ENCODE measurements at regions not wholly inside any gene's neighbourhood (a gene's known extent, or its start where the extent isn't known, plus 50 kb on each side); places are given as distances from the start of the nearest gene placed in this dataset.

DNA sequence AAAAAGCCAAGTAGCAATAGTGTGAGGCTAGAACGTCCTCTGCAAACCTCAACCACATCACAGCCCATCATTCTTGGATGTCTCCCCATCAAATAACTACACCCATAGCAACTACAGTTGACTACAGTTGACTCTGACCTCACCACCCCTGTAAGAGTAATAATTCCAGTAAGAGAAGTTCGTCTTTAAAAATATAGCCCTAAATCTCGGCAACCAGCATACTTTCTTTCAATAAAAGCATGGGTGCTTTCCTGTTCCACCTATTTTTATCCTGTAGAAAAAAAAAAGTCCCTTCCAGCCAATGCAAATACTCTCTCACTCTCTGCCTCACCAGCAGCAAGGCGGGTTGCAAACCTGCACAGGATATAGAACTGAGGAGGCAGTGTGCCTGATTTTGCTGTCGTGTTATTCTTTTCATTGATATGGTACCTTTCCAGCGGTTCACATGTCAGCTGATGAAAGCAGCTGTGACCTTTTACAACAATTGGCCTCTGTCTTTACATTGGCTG, 187.5 kb upstream of the NFE2L3 start:
- peaks cover 24% of the 10 kb centered on the region for H3K27me3 Mint-ChIP-seq (ENCODE audit: unreplicated experiment)
- H3K27ac Mint-ChIP-seq (ENCODE audit: unreplicated experiment): no peak overlapping the region
- TF ChIP-seq, protein P1, sequence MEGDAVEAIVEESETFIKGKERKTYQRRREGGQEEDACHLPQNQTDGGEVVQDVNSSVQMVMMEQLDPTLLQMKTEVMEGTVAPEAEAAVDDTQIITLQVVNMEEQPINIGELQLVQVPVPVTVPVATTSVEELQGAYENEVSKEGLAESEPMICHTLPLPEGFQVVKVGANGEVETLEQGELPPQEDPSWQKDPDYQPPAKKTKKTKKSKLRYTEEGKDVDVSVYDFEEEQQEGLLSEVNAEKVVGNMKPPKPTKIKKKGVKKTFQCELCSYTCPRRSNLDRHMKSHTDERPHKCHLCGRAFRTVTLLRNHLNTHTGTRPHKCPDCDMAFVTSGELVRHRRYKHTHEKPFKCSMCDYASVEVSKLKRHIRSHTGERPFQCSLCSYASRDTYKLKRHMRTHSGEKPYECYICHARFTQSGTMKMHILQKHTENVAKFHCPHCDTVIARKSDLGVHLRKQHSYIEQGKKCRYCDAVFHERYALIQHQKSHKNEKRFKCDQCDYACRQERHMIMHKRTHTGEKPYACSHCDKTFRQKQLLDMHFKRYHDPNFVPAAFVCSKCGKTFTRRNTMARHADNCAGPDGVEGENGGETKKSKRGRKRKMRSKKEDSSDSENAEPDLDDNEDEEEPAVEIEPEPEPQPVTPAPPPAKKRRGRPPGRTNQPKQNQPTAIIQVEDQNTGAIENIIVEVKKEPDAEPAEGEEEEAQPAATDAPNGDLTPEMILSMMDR (IDR thresholded peaks at IDR 0.05): no peak
- no peak overlapping the region for H3K4me3 Mint-ChIP-seq (ENCODE audit: unreplicated experiment)
- no peak for DNase-seq (ENCODE audit: extremely low spot score, unreplicated experiment)
- no peaks in the 10 kb centered on the region for H3K36me3 Mint-ChIP-seq (ENCODE audit: unreplicated experiment)
- no peaks in the 10 kb centered on the region for H3K4me1 Mint-ChIP-seq (ENCODE audit: unreplicated experiment)
- H3K9me3 Mint-ChIP-seq (ENCODE audit: unreplicated experiment): no peaks in the 10 kb centered on the region

DNA sequence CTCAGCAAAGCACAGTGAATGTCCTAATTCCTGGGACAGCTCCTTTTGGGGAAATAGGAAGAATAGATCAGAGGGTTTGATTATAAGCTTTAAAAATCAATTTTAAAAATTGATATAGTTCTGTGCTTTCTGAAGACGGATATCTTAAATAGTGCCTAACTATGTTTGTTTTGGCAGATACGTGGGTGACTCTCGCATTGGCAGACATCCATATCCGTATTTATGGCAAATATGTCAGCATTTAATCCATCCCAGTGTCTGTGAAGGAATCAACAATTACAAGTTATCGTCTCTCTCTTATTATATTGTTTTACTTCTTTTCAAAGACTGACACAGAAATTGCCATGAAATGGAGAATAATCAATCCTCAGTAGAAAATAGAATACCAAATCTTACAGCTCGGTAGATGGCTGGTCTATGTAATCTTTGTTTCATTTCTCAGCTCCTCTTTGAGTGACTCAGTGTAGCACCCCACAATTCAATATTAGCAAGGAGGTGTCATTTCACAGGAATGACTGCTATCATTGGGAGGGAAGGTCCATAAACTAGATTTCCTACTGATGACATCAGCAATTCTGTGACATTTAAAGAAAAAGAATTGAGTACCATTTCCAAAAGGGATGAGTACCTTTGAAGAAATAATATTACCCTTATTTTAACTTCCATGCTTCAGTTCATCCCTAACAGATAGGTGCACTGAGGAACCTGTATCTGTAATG, 186.4 kb upstream of the NFE2L3 start:
- H3K9me3 Mint-ChIP-seq (ENCODE audit: unreplicated experiment): no peaks in the 10 kb centered on the region
- no peak overlapping the region for H3K27ac Mint-ChIP-seq (ENCODE audit: unreplicated experiment)
- H3K36me3 Mint-ChIP-seq (ENCODE audit: unreplicated experiment): no peaks in the 10 kb centered on the region
- no peaks in the 10 kb centered on the region for H3K4me1 Mint-ChIP-seq (ENCODE audit: unreplicated experiment)
- H3K4me3 Mint-ChIP-seq (ENCODE audit: unreplicated experiment): no peak overlapping the region
- H3K27me3 Mint-ChIP-seq (ENCODE audit: unreplicated experiment): peaks cover 22% of the 10 kb centered on the region
- TF ChIP-seq, protein P1 (IDR thresholded peaks at IDR 0.05): no peak
- no peak for DNase-seq (ENCODE audit: extremely low spot score, unreplicated experiment)

DNA sequence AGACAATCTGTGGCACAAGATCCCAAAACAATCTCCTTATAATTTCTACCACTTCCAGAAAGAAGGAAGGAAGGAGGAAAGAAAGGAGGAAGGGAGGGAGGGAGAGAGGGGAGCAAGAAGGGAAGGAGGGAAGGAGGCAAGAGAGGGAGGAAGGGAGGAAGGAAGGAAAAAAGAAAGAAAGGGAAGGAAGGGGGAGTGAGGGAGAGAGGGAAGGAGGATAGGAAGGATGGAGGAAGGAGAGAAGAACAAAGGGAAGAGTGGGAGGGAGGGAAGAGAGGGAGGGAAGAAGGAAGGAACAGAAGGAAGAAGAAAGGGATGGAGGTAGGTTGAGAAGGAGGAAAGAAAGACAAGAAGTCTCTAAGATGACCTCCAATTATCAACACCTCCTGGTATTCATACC, 185.5 kb upstream of the NFE2L3 start:
- Mint-ChIP-seq H3K4me1 (ENCODE audit: unreplicated experiment) (no peaks in the 10 kb centered on the region), H3K9me3 (ENCODE audit: unreplicated experiment) (no peaks in the 10 kb centered on the region), H3K36me3 (ENCODE audit: unreplicated experiment) (no peaks in the 10 kb centered on the region), H3K27me3 (ENCODE audit: unreplicated experiment) (peaks cover 18% of the 10 kb centered on the region), H3K4me3 (ENCODE audit: unreplicated experiment) (no peak overlapping the region), H3K27ac (ENCODE audit: unreplicated experiment) (no peak overlapping the region)
- TF ChIP-seq, protein P1 (IDR thresholded peaks at IDR 0.05): no peak
- DNase-seq (ENCODE audit: extremely low spot score, unreplicated experiment): no peak

DNA sequence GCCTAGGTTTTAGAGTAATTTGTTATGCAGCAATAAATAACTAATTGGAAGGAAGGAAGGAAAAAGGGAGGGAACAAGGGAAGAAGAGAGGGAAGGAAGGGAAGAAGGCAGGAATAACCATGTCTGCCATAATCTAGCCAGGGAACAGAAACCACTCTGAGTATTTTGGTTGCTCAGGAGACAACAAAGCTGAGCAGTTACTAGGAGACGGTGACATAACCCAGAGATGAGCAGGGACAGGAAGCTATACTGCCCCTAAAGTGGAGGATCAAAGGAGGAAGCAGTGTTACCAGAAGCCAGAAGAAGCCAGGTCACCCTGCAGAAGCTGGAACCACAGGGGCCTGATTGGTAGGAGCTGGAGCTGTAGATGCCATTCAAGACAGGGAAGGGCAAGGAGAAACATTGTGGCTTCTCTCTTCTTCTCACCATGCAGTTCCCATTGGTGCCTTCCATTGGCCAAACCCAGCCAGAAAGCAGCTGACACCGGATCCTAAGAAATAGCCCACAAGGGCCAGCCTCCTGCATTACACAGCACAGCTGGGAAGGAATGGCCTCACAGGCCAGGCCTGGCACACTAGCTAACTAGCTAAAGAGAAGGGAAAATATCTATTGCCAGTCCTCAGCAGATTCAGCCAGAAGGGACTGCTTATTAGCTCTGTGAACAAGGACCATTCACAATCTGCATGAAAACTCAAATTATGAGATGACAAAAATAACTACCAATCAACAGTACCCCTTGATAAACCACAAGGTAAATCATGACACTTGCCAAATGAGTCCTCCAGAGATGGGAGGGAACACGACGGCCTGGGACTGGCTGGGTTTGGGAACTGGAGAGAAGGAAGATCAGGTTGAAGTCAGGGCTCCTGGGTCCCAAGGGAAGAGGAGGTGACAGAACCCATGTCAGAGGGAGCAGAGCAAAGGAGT, 184.5 kb upstream of the NFE2L3 start:
- Mint-ChIP-seq H3K27ac (ENCODE audit: unreplicated experiment) (no peak overlapping the region), H3K27me3 (ENCODE audit: unreplicated experiment) (peaks cover 16% of the 10 kb centered on the region), H3K9me3 (ENCODE audit: unreplicated experiment) (no peaks in the 10 kb centered on the region), H3K4me1 (ENCODE audit: unreplicated experiment) (no peaks in the 10 kb centered on the region), H3K4me3 (ENCODE audit: unreplicated experiment) (no peak overlapping the region), H3K36me3 (ENCODE audit: unreplicated experiment) (no peaks in the 10 kb centered on the region)
- TF ChIP-seq, protein P1 (IDR thresholded peaks at IDR 0.05): no peak
- no peak for DNase-seq (ENCODE audit: extremely low spot score, unreplicated experiment)
